HG03066 (cell line): ENCODE measurements at regions not wholly inside any gene's neighbourhood (a gene's known extent, or its start where the extent isn't known, plus 50 kb on each side); places are given as distances from the start of the nearest gene placed in this dataset.
"Not testable (repeated sequence)": the region's sequence is repeated elsewhere in the genome, so short reads cannot be mapped to it uniquely, and the experiment has no call there.

ENCODE experiments used
- ATAC-seq: cut with Tn5 transposase; IDR thresholded peaks from one replicate; pipeline ENCODE4 v1.9.1; 2021; ENCODE audit warnings: low read depth; ENCODE audit not compliant: unreplicated experiment

DNA sequence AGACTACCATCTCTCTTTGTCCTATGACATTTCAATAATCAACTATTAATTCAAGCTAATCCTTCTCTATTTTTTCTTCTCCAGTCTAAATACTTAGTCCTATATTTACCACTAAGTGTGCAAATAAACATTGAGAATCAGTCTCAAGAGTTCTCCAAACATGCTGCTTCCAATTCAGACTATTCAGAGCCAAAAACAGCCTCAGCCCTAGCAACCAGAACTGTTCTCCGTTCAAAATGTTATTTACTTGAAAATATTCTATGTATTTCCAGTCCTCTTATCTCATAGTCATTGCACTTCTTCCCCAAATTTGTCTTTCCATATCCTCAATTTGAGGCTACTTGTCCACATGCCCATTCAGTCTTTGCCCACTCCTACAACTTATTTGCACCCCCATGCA, 805.5 kb downstream of the IGSF11 start:
- ATAC-seq, result no peak

DNA sequence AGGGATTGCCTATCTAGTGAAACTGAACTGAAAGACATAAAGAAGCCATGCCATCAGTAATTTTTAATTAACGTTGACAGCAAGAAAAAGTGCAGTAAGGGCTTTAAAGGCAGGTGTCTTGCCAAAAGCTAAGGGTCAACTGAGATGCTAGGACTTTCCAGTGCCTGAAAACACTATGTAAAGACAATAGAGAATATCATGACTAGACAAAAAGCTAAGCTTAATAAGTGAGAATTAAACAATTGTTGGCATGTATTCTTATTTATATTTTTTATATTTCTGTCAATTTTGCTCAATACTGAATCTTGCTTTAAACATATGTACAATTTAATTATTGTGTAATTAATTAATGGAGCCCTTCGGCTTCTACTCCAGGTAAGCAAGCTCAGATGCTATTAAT, 803.1 kb downstream of the IGSF11 start:
- ATAC-seq, result no peak

DNA sequence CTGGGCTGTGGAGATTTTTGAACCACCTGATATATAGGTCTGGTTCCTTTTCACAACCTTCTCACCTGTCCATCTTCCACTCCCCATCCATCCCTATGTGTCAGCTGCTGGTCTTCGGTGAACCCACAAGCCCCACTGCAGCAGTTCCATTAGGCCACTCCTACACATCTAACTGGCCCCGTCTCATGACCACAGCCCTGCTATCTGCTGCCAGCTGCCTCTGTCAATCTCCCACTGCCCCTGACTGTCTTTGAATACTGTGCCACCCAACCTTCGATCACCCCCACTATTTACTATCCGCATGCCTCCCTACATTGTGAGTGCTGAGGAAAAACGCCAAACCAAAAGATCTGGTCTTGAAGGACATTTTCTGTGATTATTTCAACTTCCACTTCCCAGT, 795.4 kb downstream of the IGSF11 start:
- no peak for ATAC-seq

DNA sequence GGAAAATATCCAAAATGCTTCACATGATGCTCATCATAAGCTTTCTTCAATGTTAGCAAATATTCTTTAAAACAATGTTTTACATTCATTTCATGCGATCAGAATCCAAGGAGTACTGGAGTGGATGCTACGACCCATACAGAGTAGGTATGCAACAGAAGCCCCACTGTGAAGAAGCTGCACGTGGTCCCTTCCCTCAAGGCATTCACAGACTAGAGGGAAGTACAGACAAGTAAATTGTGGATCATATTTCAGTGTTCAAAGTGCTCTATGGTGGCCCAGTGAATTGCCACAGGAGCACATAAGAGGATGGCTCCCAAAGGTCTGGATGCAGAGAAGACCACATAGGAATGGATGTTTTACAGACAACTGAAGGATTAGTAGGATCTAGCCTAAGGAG, 789.9 kb downstream of the IGSF11 start:
- no peak for ATAC-seq

DNA sequence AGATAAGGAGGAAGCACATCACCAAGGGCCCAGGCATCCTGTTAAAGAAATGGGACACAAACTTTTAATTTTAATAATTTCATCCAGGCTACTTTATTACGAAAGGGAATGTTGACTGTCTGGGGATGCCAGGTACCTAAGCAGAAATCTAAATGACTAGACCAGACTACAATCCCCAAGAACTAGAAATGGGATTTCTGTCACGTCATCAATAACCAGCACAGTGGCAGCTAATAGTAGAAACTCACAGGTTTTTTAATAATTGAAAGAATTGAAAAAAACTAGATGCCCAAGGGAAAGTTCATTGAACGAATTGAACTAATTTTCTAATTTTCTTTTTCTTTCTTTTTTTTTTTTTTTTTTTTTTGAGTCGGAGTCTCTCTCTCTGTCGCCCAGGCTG, 789.3 kb downstream of the IGSF11 start:
- ATAC-seq, result no peak

- ATAC-seq, result not testable (repeated sequence)
Measured at GRCh38 chr3:118258850-118259249, 775.8 kb downstream of the IGSF11 start.

- ATAC-seq, result no peak
Measured at GRCh38 chr3:118262800-118263402, 771.7 kb downstream of the IGSF11 start.

DNA sequence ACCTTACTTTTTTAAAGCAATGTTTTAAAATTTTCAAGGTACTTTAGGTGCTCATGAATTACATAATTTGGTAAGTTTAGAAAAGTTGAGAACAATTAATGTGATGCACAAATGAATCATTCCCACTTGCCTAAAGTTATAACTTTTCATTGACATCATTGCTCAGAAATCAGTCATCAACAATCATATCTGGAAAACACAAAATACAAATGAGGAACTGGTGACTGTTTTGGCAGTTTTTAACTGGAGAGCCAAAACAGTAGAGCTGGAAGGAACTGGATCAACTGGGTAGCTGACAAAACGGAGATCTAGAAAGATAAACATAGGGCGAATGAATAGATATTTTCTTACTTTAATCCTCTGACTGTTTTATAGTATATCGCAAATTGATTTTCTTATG, 767.1 kb downstream of the IGSF11 start:
- no peak for ATAC-seq

GRCh38 chr3:118269537-118270125, 765.0 kb downstream of the IGSF11 start:
- no peak for ATAC-seq

DNA sequence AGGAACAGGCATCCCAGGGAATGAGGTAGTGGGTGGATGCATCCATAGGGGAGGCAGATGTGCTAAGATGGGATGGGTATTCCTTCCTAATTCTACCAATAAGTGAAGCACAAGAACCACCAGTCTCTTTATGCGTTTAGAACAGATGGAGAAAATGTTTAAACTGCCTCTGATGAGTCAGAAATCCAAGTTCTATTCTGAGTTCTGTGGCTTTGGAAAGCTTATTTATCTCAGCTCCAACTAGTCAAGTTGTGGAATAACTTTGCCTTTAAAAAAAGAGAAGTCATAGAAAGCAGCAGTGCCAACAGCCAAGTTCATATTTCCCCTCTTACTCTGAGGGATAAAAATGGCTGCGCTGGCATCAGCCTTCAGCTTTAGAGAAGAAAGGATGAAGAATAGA, 761.7 kb downstream of the IGSF11 start:
- no peak for ATAC-seq

DNA sequence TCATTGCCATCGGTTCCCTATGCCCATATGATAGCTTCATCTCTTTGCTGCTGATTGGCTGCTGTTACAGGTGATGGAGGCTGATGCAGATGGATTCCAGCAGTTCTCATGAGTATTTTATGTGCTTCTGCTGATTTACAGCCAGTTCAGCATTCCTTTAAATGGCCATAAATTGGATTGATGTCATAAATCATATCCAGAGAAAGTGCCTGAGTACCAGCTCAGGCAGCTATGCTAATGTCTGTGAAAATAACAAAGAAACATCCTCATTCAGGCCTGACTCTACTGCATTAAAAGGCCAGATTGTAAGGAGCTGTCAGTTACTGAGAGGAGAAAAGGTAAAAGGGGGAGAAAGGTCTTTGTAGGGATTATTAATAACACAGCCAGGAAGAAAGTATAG, 756.8 kb downstream of the IGSF11 start:
- no peak for ATAC-seq

DNA sequence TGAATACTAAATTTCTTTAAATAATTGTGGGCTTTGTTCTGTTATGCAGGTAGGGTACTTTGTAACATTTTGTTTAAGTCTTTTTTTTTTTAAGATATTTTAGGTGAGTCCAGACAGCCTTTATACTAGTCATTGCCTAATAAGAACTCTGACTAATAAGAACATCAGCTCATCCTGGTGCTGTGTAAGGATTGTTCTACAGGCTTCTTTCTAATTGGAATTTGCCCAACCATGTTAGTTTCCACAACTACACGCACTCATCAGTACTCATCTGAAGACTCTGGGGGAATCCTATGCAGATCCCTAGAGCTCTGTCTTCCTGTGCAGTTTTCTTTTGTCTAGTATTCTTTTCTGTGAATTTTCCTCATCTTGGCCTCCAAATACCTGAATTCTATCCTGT, 741.8 kb downstream of the IGSF11 start:
- ATAC-seq, result no peak

DNA sequence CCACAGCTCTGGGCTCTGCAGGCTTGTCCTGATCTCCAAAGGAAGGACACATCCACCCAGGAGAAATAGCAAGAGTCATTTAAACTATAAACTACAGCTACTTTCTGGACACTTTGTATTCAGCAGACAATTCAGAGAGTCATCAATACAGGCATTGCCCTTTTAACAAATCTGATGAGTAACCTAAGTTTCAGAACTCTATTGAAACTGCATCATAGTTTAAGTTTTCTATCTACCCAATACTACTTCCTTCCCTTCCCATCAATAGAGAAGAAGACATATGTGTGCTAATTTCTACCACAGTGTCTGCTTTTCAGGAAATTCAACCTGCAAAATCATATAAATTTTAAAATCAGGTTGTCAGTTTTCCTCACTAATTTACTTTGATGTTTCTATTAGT, 736.5 kb downstream of the IGSF11 start:
- ATAC-seq, result no peak

DNA sequence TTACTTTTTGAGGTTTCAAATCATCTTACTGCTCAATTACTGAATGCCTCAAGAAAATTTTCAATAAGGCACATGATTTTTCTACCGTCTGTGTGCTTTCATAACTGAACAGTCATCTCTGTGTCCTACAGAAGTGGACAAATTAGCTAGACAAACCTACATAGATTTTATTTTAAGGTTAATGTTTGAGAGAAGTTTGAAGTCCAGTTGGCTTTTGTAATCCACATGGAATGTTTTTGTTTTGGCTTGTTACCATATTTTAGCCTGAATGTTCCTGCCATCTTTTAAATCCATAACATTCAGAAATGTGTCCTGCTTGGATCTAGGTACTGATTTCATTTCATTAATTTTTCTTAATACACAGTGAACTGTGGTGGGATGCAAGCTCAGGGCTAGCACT, 730.1 kb downstream of the IGSF11 start:
- no peak for ATAC-seq

DNA sequence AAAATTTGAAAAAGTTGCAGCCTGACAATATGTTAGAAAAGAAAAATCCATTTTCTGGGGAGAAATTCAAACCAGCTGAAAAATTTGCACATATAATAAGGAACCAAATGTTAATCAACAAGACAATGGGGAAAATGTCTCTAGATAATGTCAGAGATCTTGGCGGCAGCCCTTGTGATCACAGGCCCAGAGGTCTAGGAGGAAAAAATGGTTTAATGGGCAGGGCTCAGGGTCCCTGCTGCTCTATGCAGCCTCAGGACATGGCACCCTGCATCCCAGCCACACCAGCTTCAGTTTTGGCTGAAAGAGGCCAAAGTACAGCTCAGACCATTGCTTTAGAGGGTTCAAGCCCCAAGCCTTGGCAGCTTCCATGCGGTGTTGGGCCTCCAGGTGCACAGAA, 701.9 kb downstream of the IGSF11 start:
- ATAC-seq, result no peak

- no peak for ATAC-seq
Measured at GRCh38 chr3:118337649-118338048, 697.0 kb downstream of the IGSF11 start.

GRCh38 chr3:118347396-118348168, 687.1 kb downstream of the IGSF11 start:
- no peak for ATAC-seq

GRCh38 chr3:118348169-118348557, 686.5 kb downstream of the IGSF11 start:
- no peak for ATAC-seq

GRCh38 chr3:118354556-118354955, 680.1 kb downstream of the IGSF11 start:
- ATAC-seq, result no peak

DNA sequence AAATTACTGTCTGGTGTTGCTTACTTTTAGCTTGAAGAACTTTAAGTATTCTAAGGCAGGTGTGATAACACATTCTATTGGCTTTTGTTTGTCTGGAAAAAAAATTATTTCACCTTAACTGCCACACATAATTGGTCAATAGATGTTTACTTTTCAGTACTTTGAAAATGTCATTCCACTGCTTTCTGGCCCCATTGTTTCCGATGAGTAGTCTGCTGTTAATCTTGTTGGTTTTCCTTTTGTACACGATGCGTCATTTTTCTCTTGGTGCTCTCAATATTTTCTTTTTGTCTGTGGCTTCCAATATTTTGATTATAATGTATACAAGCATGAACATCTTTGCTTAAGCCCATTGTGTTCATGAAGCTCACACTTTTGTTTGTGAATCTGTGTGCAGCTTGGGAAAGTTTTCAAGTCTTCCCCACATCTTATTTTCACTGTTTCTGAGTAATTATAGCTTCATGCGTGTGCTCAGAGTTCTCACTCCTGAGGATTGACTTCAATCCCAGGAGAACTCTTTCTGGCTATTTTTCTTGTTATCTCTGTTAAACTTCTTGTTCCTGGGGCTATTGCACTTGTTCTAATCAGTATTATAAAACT, 664.7 kb downstream of the IGSF11 start:
- ATAC-seq, result no peak

DNA sequence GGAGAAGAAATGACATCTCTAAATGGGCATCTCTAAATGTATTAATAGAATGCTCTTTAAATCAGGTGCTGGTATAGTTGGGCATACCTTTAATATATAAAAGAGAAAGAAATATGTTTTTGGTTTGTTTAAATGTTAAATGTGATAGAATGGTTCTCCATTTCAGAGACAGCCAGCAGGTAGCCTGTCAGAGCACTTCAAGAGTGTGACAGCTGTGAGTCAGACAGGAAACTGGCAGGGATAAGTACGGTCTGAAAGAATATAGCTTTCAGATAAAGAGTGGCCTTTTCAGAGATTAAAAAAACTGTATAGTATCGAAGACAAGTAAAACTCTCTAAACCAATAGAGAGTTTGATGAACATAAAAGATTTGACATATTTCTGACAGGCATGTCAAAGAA, 654.1 kb downstream of the IGSF11 start:
- no peak for ATAC-seq

- no peak for ATAC-seq
Measured at GRCh38 chr3:118396491-118396890, 638.2 kb downstream of the IGSF11 start.
